AG10803 (cell line): ENCODE measurements at regions not wholly inside any gene's neighbourhood (a gene's known extent, or its start where the extent isn't known, plus 50 kb on each side); places are given as distances from the start of the nearest gene placed in this dataset.

ENCODE experiments used
- DNase-seq: peaks from one replicate; pipeline ENCODE4 v3.0.0; 2010; ENCODE audit warnings: low read depth
- H3K4me3 ChIP-seq: 2 replicates; pipeline ENCODE4 v1.5.1; 2011; ENCODE audit warnings: mild to moderate bottlenecking, low read length, control low read depth
- TF ChIP-seq, protein P1 (sequence below): conservative IDR thresholded peaks from 2 replicates; pipeline ENCODE4 v1.5.1; 2011; ENCODE audit warnings: mild to moderate bottlenecking, low read length, control low read depth, inconsistent platforms

DNA sequence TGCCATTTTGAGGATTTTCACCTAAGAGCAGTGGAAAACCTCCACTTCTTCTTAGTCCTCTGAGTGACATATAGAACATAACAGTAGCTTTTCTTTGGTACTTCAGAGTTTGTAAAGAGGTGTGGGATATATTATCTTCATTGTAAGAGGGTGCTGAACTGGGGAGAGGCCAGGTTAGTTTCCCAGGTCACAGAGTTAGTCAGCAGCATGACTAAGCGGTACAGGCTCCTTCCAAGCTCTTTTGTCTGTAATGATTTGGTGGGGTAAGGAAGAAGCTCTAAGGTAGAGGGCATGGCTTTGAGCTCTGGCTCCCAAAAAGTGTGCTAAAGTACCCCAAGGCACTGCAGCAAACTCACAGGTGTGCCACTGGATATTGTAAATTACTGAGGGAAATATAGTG lies 325.0 kb upstream of the PLXNA2 start:
- no peak overlapping the region for H3K4me3 ChIP-seq
- no peak for DNase-seq
- TF ChIP-seq, protein P1, sequence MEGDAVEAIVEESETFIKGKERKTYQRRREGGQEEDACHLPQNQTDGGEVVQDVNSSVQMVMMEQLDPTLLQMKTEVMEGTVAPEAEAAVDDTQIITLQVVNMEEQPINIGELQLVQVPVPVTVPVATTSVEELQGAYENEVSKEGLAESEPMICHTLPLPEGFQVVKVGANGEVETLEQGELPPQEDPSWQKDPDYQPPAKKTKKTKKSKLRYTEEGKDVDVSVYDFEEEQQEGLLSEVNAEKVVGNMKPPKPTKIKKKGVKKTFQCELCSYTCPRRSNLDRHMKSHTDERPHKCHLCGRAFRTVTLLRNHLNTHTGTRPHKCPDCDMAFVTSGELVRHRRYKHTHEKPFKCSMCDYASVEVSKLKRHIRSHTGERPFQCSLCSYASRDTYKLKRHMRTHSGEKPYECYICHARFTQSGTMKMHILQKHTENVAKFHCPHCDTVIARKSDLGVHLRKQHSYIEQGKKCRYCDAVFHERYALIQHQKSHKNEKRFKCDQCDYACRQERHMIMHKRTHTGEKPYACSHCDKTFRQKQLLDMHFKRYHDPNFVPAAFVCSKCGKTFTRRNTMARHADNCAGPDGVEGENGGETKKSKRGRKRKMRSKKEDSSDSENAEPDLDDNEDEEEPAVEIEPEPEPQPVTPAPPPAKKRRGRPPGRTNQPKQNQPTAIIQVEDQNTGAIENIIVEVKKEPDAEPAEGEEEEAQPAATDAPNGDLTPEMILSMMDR: no peak

DNA sequence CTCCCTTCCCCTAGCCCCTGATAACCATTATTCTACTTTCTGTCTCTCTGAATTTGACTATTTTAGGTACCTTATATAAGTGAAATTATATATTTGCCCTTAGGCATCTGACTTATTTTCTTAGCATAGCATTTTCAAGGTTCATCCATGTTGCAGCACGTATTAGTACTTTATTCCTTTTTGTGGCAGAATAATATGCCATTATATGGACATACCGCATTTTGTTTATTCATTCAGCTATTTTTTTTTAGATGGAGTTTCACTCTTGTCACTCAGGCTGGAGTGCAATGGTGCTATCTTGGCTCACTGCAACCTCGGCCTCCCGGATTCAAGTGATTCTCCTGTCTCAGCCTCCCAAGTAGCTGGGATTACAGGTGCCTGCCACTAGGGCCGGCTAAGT lies 326.2 kb upstream of the PLXNA2 start:
- no peak for DNase-seq
- no peak overlapping the region for H3K4me3 ChIP-seq
- TF ChIP-seq, protein P1: no peak

DNA sequence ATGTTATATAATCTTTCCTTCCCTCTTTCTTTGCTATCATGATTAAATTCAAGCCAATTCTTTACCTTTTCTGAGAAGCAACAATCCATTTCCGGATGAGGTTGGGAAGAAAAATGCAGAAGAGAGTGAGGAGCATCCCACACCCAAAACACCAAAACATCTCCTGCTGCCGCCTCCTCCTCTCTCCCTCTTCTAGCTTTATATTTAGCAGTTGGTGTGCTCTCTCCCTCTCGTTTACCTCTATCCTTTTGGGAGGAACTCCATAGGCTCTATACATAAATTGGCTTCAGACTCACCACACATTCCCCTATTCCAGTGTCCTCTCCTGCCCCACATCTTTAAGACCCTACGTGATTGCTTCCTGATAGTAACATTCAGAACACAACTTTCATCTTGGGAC lies 332.2 kb upstream of the PLXNA2 start:
- TF ChIP-seq, protein P1: no peak
- H3K4me3 ChIP-seq: no peak overlapping the region
- DNase-seq: no peak

DNA sequence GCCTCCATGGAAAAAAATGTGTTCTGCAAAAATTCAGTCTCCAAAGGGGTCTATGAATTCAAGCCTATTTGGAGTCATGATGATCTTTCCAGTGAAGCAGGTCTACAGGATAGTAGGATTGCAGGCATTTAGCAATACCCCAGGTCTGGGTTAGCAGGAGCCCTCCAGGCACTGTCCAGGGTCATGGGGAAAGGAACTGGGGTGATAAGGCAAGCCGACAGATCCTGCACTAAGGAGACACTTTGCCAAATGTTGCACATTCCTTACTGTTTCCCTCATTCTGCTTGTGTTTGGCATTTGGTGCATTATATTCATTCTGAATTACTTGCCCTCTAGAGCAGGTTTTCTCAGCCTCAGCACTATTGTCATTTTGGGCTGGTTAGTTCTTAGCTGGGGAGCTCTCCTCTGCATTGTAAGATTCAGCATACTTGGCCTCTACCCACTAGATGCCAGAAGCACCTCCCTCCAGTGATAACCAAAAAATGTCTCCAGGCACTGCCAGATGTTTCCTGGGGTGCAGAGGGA lies 333.3 kb upstream of the PLXNA2 start:
- TF ChIP-seq, protein P1: no peak
- no peak overlapping the region for H3K4me3 ChIP-seq
- no peak for DNase-seq

DNA sequence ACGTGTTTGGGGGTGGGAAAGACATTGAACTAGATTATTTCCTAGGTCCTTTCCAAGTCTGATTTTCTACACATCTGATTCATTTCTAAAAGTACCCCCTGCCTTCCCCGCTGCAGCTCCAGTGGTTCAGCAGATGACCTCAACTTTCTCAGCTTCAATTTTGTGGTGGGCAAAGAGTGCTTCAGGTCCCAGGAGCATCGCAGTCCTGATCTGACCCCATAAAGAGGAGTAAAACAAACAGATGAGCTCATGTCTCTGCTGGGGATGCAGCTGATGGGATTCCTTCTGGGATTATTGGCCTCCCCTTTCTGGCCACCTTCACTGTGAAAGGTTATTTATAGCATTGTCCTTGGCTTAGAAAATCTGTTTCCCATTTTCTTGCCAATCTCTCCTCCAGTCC lies 337.0 kb upstream of the PLXNA2 start:
- no peak for DNase-seq
- TF ChIP-seq, protein P1: no peak
- no peak overlapping the region for H3K4me3 ChIP-seq

DNA sequence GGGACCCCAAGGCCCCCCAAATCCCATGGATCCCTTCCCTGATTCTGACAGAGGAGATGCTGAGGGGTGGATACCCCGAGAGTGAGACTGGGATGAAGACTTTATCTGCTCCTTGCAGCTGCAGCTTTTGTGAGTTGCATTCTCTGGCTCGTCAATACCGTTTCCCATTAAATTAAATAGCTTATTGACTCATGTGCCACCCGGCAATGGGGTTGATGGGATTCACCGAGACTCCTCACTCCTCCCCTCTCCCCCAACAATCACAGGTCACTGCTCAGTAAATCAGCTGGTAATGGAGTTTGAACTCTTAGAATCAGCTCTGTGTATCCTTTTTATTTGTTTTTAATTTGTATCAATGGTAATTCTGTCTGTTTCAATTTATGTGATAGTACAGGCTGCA lies 337.5 kb upstream of the PLXNA2 start:
- TF ChIP-seq, protein P1: no peak
- DNase-seq: no peak
- no peak overlapping the region for H3K4me3 ChIP-seq

DNA sequence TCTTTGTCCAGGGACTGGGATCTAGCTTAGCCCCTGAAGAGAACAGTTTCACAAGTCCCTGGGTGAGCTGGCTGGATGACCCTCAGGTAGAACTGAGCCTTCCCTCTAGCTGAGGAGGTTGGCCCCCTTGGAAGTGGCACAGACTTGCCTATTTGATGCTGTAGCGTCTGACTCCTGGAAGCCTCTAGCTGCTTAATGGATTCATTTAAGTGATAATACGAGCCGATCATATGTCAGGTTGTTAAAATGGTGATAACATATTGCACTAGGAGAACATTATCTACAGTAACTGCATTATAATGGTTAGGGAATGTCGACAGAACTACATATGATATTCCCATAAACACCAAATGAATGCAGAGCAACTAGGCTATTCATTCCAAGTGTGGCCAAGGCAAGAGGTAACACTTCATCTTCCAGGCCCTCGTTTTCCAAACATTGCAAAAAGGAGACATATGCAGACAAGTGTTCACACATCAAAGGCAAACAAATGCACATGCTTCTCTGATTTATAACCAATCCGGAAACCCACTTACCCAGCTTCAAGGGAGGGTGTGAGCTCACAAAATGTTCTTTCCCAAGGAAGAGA lies 340.1 kb upstream of the PLXNA2 start:
- no peak overlapping the region for H3K4me3 ChIP-seq
- no peak for DNase-seq
- TF ChIP-seq, protein P1: no peak
